ENCODE measurements at regions not wholly inside any gene's neighbourhood (a gene's known extent, or its start where the extent isn't known, plus 50 kb on each side); places are given as distances from the start of the nearest gene placed in this dataset.

GRCh38 chr1:168636642-168637111 is 60.3 kb downstream of the XCL1 start:
- Histone ChIP-seq H4K20me1 (ENCODE audit: insufficient read depth, low read length) (no peaks in the 10 kb centered on the region), H3K4me3 (ENCODE audit: low read length) (no peak overlapping the region), H3K27me3 (replicated peaks; ENCODE audit: insufficient read depth, low read length) (no peaks in the 10 kb centered on the region), H3K9me3 (replicated peaks; ENCODE audit: insufficient read depth, low read length) (no peaks in the 10 kb centered on the region), H3K36me3 (replicated peaks; ENCODE audit: insufficient read depth, low read length) (no peaks in the 10 kb centered on the region), H3K79me2 (ENCODE audit: low read length) (no peaks in the 10 kb centered on the region), H3K9me2 (replicated peaks; ENCODE audit: insufficient read depth, low read length) (no peaks in the 10 kb centered on the region), H3F3A (ENCODE audit: insufficient read depth, low read length) (no peaks in the 10 kb centered on the region; the same call in 1 of the 2 replicates), H3K4me2 (ENCODE audit: low read depth, low read length) (peak overlapping the region; percentile 12; the same call in 1 of the 2 replicates), H3K27ac (ENCODE audit: low read length) (no peak overlapping the region), H3K4me1 (ENCODE audit: low read length) (peaks cover 12% of the 10 kb centered on the region), H2AFZ (ENCODE audit: low read length) (peak overlapping the region; percentile 21; the same call in 1 of the 2 replicates), H3K9ac (ENCODE audit: low read length) (no peak overlapping the region)
- no peak for TF ChIP-seq CTCF (IDR thresholded peaks at IDR 0.05; ENCODE audit: low read length)
- peak; percentile 70 for DNase-seq

GRCh38 chr1:168637350-168637991 is 61.1 kb downstream of the XCL1 start:
- Histone ChIP-seq H3K9ac (ENCODE audit: low read length) (no peak overlapping the region), H3K9me3 (replicated peaks; ENCODE audit: insufficient read depth, low read length) (no peaks in the 10 kb centered on the region), H3K27me3 (replicated peaks; ENCODE audit: insufficient read depth, low read length) (no peaks in the 10 kb centered on the region), H3K4me1 (ENCODE audit: low read length) (peaks cover 12% of the 10 kb centered on the region), H3K27ac (ENCODE audit: low read length) (no peak overlapping the region), H3F3A (ENCODE audit: insufficient read depth, low read length) (no peaks in the 10 kb centered on the region; the same call in 1 of the 2 replicates), H2AFZ (ENCODE audit: low read length) (peak overlapping the region; percentile 21; the same call in 1 of the 2 replicates), H3K4me2 (ENCODE audit: low read depth, low read length) (peak overlapping the region; percentile 12; the same call in 1 of the 2 replicates), H4K20me1 (ENCODE audit: insufficient read depth, low read length) (no peaks in the 10 kb centered on the region), H3K36me3 (replicated peaks; ENCODE audit: insufficient read depth, low read length) (no peaks in the 10 kb centered on the region), H3K79me2 (ENCODE audit: low read length) (no peaks in the 10 kb centered on the region), H3K9me2 (replicated peaks; ENCODE audit: insufficient read depth, low read length) (no peaks in the 10 kb centered on the region), H3K4me3 (ENCODE audit: low read length) (no peak overlapping the region)
- DNase-seq, result peak; percentile 65
- TF ChIP-seq CTCF (IDR thresholded peaks at IDR 0.05; ENCODE audit: low read length) (peak; percentile 88), EZH2phosphoT487 (IDR thresholded peaks at IDR 0.05; ENCODE audit: low read length) (no peak), EZH2 (optimal IDR thresholded peaks at IDR 0.05; ENCODE audit: low read depth, low read length) (no peak)

GRCh38 chr1:168638884-168639283 is 62.5 kb downstream of the XCL1 start:
- no peak overlapping the region for H3K4me3 ChIP-seq (ENCODE audit: low read length)
- H3K27me3 ChIP-seq (replicated peaks; ENCODE audit: insufficient read depth, low read length), result no peaks in the 10 kb centered on the region
- no peak overlapping the region for H3K9ac ChIP-seq (ENCODE audit: low read length)
- H2AFZ ChIP-seq (ENCODE audit: low read length), result no peak overlapping the region
- no peaks in the 10 kb centered on the region for H4K20me1 ChIP-seq (ENCODE audit: insufficient read depth, low read length)
- peaks cover 12% of the 10 kb centered on the region for H3K4me1 ChIP-seq (ENCODE audit: low read length)
- no peaks in the 10 kb centered on the region for H3K79me2 ChIP-seq (ENCODE audit: low read length)
- TF ChIP-seq CTCF (IDR thresholded peaks at IDR 0.05; ENCODE audit: low read length) (no peak), EZH2 (optimal IDR thresholded peaks at IDR 0.05; ENCODE audit: low read depth, low read length) (no peak), EZH2phosphoT487 (IDR thresholded peaks at IDR 0.05; ENCODE audit: low read length) (no peak)
- no peaks in the 10 kb centered on the region for H3K9me3 ChIP-seq (replicated peaks; ENCODE audit: insufficient read depth, low read length)
- H3K27ac ChIP-seq (ENCODE audit: low read length), result no peak overlapping the region
- H3K4me2 ChIP-seq (ENCODE audit: low read depth, low read length), result no peak overlapping the region
- no peaks in the 10 kb centered on the region for H3K36me3 ChIP-seq (replicated peaks; ENCODE audit: insufficient read depth, low read length)
- no peaks in the 10 kb centered on the region for H3K9me2 ChIP-seq (replicated peaks; ENCODE audit: insufficient read depth, low read length)
- H3F3A ChIP-seq (ENCODE audit: insufficient read depth, low read length), result no peaks in the 10 kb centered on the region; the same call in 1 of the 2 replicates
- DNase-seq, result no peak
